SK-N-MC (cell line): ENCODE measurements at regions not wholly inside any gene's neighbourhood (a gene's known extent, or its start where the extent isn't known, plus 50 kb on each side); places are given as distances from the start of the nearest gene placed in this dataset.

Experiments
- DNase-seq: peaks from one replicate; pipeline ENCODE4 v3.0.0-alpha.2; 2011; ENCODE audit warnings: low read depth, low spot score
- H3K27ac ChIP-seq: fragments of 200-600 bp; sonication (generic); 2 replicates; pipeline ENCODE4 v1.5.1; 2016; ENCODE audit warnings: mixed run types
- H3K36me3 ChIP-seq: fragments of 200-600 bp; sonication (generic); 2 replicates; pipeline ENCODE4 v1.6.1; 2017; ENCODE audit warnings: antibody characterized with exemption, low read length, mixed read lengths; ENCODE audit not compliant: insufficient read depth
- H3K4me3 ChIP-seq: fragments of 200-600 bp; sonication (generic); 2 replicates; pipeline ENCODE4 v1.5.1; 2016
- H3K9ac ChIP-seq: fragments of 200-600 bp; sonication (generic); 2 replicates; pipeline ENCODE4 v1.8.0; 2017; ENCODE audit warnings: mixed run types, mixed read lengths; ENCODE audit not compliant: insufficient read length
- H3K9me3 ChIP-seq: fragments of 200-600 bp; sonication (generic); 2 replicates; pipeline ENCODE4 v1.6.1; 2017; ENCODE audit warnings: low read depth, mild to moderate bottlenecking, antibody characterized with exemption, low read length, moderate library complexity, mixed read lengths
- EZH2 ChIP-seq: fragments of 200-600 bp; sonication (generic); IDR thresholded peaks from one replicate; pipeline ENCODE4 v1.6.1; 2017; ENCODE audit warnings: antibody characterized with exemption
- FOXP2 ChIP-seq: optimal IDR thresholded peaks from 2 replicates; pipeline ENCODE3; 2011; ENCODE audit warnings: mild to moderate bottlenecking, moderate library complexity; ENCODE audit not compliant: insufficient read depth; ENCODE audit errors: extremely low read length, control extremely low read depth
- POLR2AphosphoS5 ChIP-seq: IDR thresholded peaks from 2 replicates; pipeline ENCODE4 v1.6.1; 2012; ENCODE audit warnings: mild to moderate bottlenecking, low read depth, low read length, borderline replicate concordance

DNA sequence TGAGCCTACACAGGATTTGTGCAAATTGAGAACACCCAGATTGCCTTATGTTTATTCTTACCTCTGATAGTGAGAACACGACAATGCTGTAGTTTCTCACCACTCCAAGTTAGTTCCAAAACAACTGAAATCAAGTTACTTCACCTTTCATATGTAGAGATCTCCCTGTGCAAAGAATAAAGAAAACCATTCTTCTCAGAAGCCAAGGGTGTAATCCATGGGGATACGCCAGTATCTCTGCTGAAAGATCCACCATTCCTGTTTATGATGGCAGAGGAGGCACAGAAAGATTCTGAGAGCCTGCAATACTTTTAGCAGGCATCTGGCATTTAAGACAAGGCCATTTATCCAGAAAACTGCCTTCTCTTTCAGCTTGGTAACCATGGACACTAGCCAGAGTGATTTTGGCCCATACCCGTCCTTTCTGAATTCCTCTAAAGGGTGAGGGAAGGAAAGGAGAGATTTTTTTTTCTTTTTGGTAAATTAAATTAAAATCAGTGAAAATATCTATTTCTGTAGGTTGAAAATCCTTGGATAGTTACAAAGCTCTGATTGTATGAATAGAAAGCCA lies 355.4 kb upstream of the FAR2 start:
- H3K9ac ChIP-seq: no peak overlapping the region
- no peak for DNase-seq

DNA sequence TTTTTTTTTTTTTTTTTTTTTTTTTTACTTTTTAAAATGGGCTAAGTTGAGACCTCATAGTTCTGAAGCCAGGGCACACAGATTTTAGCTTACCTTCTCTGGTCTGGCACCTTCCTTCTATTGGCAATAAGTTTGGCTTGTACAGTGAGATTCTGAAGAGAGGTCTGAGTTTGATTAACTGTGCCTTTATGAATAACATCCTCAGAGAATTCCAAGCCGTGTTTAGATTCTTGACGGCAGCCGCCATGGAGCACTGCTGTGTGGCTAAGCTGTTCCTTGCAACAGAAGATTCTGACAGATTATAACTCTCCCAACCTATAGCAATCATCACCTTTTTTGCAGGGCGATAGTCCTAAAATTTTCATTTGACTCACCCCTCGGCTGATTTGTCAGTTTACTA lies 354.9 kb upstream of the FAR2 start:
- H3K36me3 ChIP-seq: no peaks in the 10 kb centered on the region
- no peak overlapping the region for H3K4me3 ChIP-seq
- no peak overlapping the region for H3K9ac ChIP-seq
- no peak for TF ChIP-seq FOXP2
- TF ChIP-seq POLR2AphosphoS5: no peak
- no peak for TF ChIP-seq EZH2
- H3K27ac ChIP-seq: no peak overlapping the region
- H3K9me3 ChIP-seq: no peaks in the 10 kb centered on the region
- DNase-seq: no peak

More for the DNA sequence above, 355.4 kb upstream of the FAR2 start:
- TF ChIP-seq EZH2 (no peak), POLR2AphosphoS5 (no peak), FOXP2 (no peak)
- Histone ChIP-seq H3K4me3 (no peak overlapping the region), H3K36me3 (no peaks in the 10 kb centered on the region), H3K27ac (no peak overlapping the region), H3K9me3 (no peaks in the 10 kb centered on the region)

DNA sequence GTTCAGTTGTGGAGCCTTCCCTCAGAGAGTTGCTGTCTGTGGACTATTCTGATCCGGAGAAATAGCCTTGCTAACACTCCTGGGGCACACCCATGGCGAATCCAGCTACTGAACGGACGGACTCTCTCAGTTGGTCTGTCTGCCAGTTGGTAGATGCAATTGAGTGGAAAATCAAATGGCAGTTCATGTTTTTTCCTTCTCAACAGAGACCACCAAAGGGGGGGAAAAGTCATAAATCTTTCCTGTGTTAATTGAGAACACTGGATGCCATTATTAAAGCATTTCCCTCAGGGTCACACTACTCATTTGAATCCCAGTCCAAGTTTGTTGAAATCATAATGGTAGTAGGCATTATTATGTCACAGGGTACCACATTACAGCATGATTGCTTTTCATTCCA lies 354.3 kb upstream of the FAR2 start:
- H3K36me3 ChIP-seq: no peaks in the 10 kb centered on the region

DNA sequence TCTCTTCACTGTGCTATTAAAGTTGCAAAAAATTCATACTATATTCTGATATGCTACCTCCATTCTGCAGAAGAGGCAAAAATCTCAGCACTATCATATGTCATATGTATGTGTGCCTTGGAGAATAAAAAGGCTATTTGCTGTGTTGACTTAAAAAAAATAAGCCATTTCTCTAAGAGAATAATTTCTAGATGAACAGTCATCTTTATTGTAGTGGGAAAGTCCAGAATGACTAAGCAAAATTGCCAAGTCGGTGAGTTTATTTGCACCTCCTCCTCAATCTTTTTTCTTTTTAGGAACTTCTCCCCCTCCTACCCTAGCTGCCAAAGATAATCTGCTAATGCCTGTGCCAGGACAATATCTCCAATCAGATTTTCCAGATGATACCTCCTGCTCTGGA lies 353.8 kb upstream of the FAR2 start:
- H3K9me3 ChIP-seq: no peaks in the 10 kb centered on the region
- H3K27ac ChIP-seq: no peak overlapping the region
- no peak overlapping the region for H3K9ac ChIP-seq
- no peak for DNase-seq
- no peak for TF ChIP-seq EZH2
- no peak for TF ChIP-seq FOXP2
- no peak for TF ChIP-seq POLR2AphosphoS5
- no peak overlapping the region for H3K4me3 ChIP-seq
- no peaks in the 10 kb centered on the region for H3K36me3 ChIP-seq

More for the DNA sequence above, 354.3 kb upstream of the FAR2 start:
- TF ChIP-seq FOXP2 (no peak), POLR2AphosphoS5 (no peak), EZH2 (no peak)
- Histone ChIP-seq H3K9me3 (no peaks in the 10 kb centered on the region), H3K9ac (no peak overlapping the region), H3K27ac (no peak overlapping the region), H3K4me3 (no peak overlapping the region)
- no peak for DNase-seq

DNA sequence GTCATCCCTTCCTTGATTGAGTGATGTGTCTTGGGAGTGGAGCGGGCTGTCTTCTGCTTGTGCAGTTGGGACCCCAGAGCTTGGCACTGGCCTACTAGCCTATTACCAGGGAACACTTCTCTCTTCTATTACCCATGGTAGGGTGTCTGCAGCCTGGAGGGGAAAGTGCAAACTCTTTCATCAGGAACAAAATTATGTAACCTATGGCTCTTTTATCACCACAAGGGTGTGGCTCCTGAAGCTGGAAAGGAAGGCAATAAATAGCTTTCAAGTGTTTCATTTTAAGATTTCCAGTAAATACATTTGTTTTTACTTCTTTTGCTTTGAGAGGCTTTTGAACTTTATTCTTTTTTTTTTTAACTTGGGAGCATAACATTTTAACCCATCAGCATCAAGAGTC lies 349.7 kb upstream of the FAR2 start:
- no peak overlapping the region for H3K4me3 ChIP-seq
- H3K36me3 ChIP-seq: no peaks in the 10 kb centered on the region
- H3K9ac ChIP-seq: no peak overlapping the region
- TF ChIP-seq FOXP2: no peak
- no peak for TF ChIP-seq EZH2
- no peak for TF ChIP-seq POLR2AphosphoS5
- no peaks in the 10 kb centered on the region for H3K9me3 ChIP-seq
- no peak overlapping the region for H3K27ac ChIP-seq
- no peak for DNase-seq

DNA sequence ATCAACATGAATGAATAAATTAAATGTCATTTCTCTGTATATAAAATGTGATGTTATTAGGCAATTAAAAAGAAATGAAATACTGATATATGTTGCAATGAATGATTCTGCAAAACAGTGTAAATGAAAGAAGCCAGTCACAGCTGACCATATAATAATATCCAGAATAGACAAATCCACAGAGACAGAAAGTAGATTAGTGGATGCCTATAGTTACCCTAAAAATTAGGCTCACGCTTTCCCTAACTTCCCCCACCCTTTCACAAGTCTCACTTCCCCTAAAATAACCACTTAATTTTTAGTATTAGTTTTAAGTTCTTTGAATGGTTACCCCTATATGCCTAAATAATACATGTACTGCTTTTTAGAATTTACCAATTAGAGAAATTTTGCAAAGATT lies 348.9 kb upstream of the FAR2 start:
- Histone ChIP-seq H3K9me3 (no peaks in the 10 kb centered on the region), H3K36me3 (no peaks in the 10 kb centered on the region), H3K9ac (no peak overlapping the region), H3K4me3 (no peak overlapping the region), H3K27ac (no peak overlapping the region)
- DNase-seq: no peak
- TF ChIP-seq FOXP2 (no peak), POLR2AphosphoS5 (no peak), EZH2 (no peak)

DNA sequence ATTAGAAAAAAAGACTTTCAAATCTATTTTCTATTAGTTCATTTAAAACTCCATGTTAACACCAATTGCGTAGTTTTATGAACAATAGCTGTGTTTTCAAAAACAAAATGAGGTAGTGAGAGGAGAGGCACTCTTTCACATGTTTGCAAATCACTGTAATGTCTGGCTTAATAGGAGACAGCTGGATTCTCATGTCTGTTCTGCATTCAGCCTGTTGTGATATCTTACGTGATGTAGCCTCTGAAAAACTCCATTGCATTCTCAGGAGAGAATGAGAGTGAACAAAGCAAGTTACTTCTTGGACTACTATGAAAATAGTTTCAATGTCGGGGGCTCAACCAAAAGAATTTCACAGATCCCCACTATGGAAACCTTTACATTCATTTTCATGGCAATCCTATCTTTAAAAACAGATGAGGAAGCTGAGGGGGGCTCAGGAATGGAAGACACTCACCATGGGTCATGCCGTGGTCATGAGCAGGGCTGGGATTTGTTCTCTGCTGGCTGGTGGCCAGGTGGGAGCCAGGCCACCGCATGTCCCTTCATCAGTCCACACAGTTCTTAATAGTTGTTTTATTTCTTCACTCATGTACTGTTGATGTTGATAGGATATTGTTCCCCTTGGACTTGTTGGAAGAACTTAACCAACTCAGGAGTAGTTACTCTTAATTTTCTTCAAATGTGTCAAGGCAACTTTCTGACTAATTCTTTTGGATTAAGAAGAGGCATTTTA lies 346.2 kb upstream of the FAR2 start:
- no peaks in the 10 kb centered on the region for H3K36me3 ChIP-seq
- no peak for DNase-seq
- no peak overlapping the region for H3K27ac ChIP-seq
- TF ChIP-seq POLR2AphosphoS5: no peak
- no peak for TF ChIP-seq EZH2
- no peak for TF ChIP-seq FOXP2
- no peaks in the 10 kb centered on the region for H3K9me3 ChIP-seq
- no peak overlapping the region for H3K4me3 ChIP-seq
- no peak overlapping the region for H3K9ac ChIP-seq

DNA sequence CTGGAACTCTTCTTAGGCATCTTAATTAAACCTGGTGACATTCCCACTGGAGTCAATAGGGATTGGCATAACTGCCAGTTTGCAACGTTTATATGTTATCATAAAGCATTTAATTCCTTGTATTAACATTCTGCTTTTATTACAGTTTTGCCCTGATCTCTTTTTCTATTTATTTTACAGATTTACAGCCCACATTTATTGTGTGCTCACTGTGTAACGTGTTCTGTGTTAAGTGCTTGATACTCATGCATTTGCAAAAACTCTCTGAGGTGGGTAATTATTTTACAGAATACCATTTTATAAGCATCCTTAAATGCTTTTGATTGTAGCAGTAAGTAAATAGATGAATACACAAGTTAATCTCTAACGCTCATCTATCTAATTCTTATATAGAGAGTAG lies 341.5 kb upstream of the FAR2 start:
- H3K9me3 ChIP-seq: no peaks in the 10 kb centered on the region; the same call in 1 of the 2 replicates
- TF ChIP-seq FOXP2 (no peak), EZH2 (no peak), POLR2AphosphoS5 (no peak)
- H3K36me3 ChIP-seq: no peaks in the 10 kb centered on the region
- H3K4me3 ChIP-seq: no peak overlapping the region
- H3K27ac ChIP-seq: no peak overlapping the region
- no peak overlapping the region for H3K9ac ChIP-seq
- DNase-seq: no peak

DNA sequence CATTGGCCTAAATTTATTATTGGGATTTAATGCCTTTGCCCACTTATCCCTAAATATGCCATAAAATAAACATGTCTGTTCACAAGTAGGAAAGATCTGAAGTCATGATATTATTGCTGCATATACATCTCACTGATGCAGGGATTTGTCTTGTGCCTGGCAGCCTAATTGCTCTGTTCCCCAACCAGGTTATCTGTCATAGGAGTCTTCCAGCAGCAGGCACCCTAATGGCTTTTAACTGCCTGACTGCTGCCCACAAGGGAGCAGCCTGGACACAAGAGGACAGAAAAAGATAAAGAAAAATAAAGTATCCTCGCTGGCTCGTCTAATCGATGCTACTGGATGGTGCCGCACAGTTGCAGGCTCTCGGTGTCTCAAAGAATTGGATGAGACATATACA lies 337.6 kb upstream of the FAR2 start:
- no peak for DNase-seq
- TF ChIP-seq FOXP2: no peak
- Histone ChIP-seq H3K9me3 (no peaks in the 10 kb centered on the region; the same call in 1 of the 2 replicates), H3K27ac (no peak overlapping the region), H3K36me3 (no peaks in the 10 kb centered on the region), H3K9ac (no peak overlapping the region), H3K4me3 (no peak overlapping the region)
